OCI-LY7 (cell line): ENCODE measurements at regions not wholly inside any gene's neighbourhood (a gene's known extent, or its start where the extent isn't known, plus 50 kb on each side); places are given as distances from the start of the nearest gene placed in this dataset.
"Not testable (repeated sequence)": the region's sequence is repeated elsewhere in the genome, so short reads cannot be mapped to it uniquely, and the experiment has no call there.

Source experiments
- CTCF ChIP-seq: fragments of 200-600 bp; sonication (generic); conservative IDR thresholded peaks from 2 replicates; pipeline ENCODE4 v1.5.1; 2014; ENCODE audit warnings: mild to moderate bottlenecking, antibody characterized with exemption, low read length, moderate library complexity, mixed read lengths
- EZH2phosphoT487 ChIP-seq: fragments of 200-600 bp; sonication (generic); IDR thresholded peaks from 2 replicates; pipeline ENCODE4 v1.6.1; 2018; ENCODE audit warnings: low read depth, borderline replicate concordance, mild to moderate bottlenecking, mixed run types, antibody characterized with exemption, low read length, moderate library complexity, mixed read lengths

GRCh38 chr16:54873716-54874373 lies 56.8 kb upstream of the IRX5 start:
- not testable (repeated sequence) for TF ChIP-seq CTCF, EZH2phosphoT487
